Muscle of leg (tissue), 3 donors: ENCODE measurements at regions not wholly inside any gene's neighbourhood (a gene's known extent, or its start where the extent isn't known, plus 50 kb on each side); places are given as distances from the start of the nearest gene placed in this dataset.
A peak's percentile ranks its signal among the peaks of the same experiment; 100 is the strongest.
"Not testable (repeated sequence)": the region's sequence is repeated elsewhere in the genome, so short reads cannot be mapped to it uniquely, and the experiment has no call there.

Experiments used
- DNase-seq: peaks from one replicate; pipeline ENCODE4 v3.0.0; 2013
- H3K27ac ChIP-seq: one replicate; pipeline ENCODE4 v1.5.1; 2013; ENCODE audit warnings: mild to moderate bottlenecking, low read length, control low read depth
- H3K27me3 ChIP-seq: one replicate; pipeline ENCODE4 v1.6.1; 2013; ENCODE audit warnings: low read length; ENCODE audit not compliant: control insufficient read depth, insufficient read depth
- H3K36me3 ChIP-seq: one replicate; pipeline ENCODE4 v1.6.1; 2013; ENCODE audit warnings: low read length; ENCODE audit not compliant: control insufficient read depth, insufficient read depth
- H3K4me1 ChIP-seq: one replicate; pipeline ENCODE4 v1.6.1; 2013; ENCODE audit warnings: low read length; ENCODE audit not compliant: control insufficient read depth, insufficient read depth
- H3K4me3 ChIP-seq: one replicate; pipeline ENCODE4 v1.5.1; 2013; ENCODE audit warnings: low read length, control low read depth
- H3K9me3 ChIP-seq: replicated peaks from 2 replicates; pipeline ENCODE4 v1.6.1; 2013; ENCODE audit warnings: low read depth, low read length; ENCODE audit not compliant: control insufficient read depth
- WGBS: methylation state at CpG from one replicate; pipeline ENCODE4 v1.1.5; 2013; ENCODE audit warnings: missing lambda C conversion rate; ENCODE audit not compliant: insufficient coverage; 5-methylcytosine and 5-hydroxymethylcytosine counted together

DNA sequence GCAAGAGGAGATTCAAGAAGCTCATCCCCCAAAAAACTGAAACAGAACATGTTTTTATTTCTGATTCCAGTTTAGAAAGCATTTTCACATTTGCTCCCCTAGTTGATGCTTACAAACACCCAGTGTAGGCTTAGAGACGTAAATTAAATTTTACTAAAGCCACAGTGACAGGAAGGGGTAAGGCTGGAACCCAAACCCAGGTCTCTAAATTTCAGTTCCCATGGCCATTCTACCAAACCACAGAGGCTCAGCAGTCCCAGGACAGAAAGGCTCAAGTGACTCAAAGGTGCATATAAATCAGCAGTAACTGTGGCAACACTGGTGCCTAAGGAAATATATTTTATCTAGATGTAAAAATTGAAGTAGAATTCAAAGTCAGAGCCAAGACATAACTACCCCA, 128.7 kb downstream of the CEP120 start:
- no peaks in the 10 kb centered on the region for H3K27me3 ChIP-seq
- no peaks in the 10 kb centered on the region for H3K4me1 ChIP-seq
- H3K4me3 ChIP-seq = no peak overlapping the region
- no peak for DNase-seq
- no CpG with 5 or more reads among the region's 1 CpG for WGBS
- H3K27ac ChIP-seq = no peak overlapping the region
- H3K36me3 ChIP-seq = no peaks in the 10 kb centered on the region
- peaks cover under 1% of the 10 kb centered on the region for H3K9me3 ChIP-seq

- Histone ChIP-seq H3K36me3 (no peaks in the 10 kb centered on the region), H3K27me3 (peaks cover 8% of the 10 kb centered on the region), H3K9me3 (no peaks in the 10 kb centered on the region), H3K27ac (no peak overlapping the region), H3K4me1 (no peaks in the 10 kb centered on the region), H3K4me3 (no peak overlapping the region)
- DNase-seq = no peak
Observed at GRCh38 chr5:123289210-123289609, 134.0 kb downstream of the CEP120 start.

DNA sequence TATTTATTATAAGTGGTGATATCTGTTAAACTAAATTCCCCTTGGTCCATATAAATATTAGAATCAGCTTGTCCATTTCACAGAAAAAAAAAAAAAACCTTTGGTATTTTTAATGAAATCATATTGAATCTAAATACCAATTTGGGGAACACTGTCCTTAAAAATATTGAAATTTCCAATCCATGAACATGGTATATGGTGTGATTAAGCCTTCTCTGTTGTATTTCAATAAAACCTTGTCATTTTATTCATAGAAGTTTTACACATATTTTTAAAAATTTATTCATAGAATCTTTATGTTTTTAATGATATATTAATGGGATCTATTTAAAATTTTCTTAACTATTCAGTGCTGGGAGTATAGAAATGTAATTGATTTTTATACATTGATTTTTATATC, 135.3 kb downstream of the CEP120 start:
- H3K4me1 ChIP-seq = no peaks in the 10 kb centered on the region
- peaks cover 10% of the 10 kb centered on the region for H3K27me3 ChIP-seq
- no peak for DNase-seq

DNA sequence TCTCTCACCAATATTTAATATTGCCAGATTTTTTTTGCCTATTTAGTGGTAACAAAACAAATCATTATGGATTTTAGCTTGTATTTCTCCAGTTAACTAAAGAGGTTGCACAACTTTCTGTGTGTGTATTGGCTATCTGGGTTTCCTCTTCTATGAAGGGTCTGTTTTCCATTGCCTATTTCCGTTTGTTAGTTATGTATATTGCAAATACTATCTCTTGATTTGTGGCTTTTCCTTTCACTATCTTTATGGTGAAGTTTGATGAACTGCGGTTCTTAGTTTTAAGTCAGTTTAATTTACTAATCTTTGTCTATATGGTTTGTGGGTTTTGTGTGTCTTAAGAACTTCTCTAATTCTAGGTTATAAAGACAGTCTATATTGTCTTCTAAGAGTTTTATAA, 136.3 kb downstream of the CEP120 start:
- H3K4me1 ChIP-seq = no peaks in the 10 kb centered on the region
- no CpG with 5 or more reads among the region's 2 CpGs for WGBS
- no peaks in the 10 kb centered on the region for H3K36me3 ChIP-seq
- H3K9me3 ChIP-seq = no peaks in the 10 kb centered on the region
- no peak for DNase-seq
- peaks cover 10% of the 10 kb centered on the region for H3K27me3 ChIP-seq
- no peak overlapping the region for H3K27ac ChIP-seq
- H3K4me3 ChIP-seq = no peak overlapping the region

More for the DNA sequence above, 135.3 kb downstream of the CEP120 start:
- Histone ChIP-seq H3K27ac (no peak overlapping the region), H3K4me3 (no peak overlapping the region), H3K9me3 (no peaks in the 10 kb centered on the region), H3K36me3 (no peaks in the 10 kb centered on the region)

DNA sequence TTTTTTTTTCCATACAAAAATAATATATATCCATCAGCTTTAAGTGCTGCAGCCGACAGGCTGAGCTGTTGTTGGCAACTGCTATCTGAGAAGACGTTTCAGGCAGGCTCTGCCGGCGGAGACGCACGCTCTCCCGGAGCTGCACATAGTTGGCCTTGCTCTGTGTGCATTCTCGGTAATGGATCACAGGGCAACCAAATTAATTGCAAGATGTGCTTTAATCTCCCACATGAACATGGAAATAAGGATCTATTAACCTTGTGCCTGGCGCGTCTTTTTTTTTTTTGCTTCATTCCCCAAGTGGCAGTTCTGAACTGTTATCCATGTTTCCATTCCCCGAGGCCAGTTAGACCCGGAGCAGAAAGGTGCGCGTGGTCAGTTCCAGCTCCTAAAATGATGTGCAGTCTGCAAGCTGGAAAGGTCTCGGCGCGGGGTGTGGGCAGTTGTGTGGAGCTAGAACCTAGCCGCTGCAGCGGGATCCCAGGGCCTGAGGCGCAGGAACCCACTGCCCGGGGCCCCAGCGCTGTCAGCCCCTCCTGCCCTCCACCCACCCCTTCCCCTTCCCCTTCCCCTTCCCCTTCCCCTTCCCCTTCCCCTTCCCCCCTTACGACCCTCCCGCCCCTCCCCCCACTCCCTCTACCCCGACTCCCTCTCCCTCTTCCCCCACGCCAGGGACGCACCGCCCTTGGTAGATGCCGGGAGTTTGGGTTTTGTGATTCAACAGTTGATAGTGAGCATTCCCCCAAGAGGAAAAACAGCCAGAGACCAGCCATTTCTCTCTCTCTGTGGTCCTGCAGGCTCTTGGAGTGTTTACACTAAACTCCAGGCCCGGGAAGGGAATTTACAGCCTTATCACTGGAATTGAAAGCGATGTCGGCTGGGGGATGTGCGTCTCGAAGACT, 137.8 kb downstream of the CEP120 start:
- H3K36me3 ChIP-seq = no peaks in the 10 kb centered on the region
- H3K9me3 ChIP-seq = no peaks in the 10 kb centered on the region
- no peaks in the 10 kb centered on the region for H3K4me1 ChIP-seq
- DNase-seq = peak; percentile 71
- H3K4me3 ChIP-seq = peak overlapping the region; percentile 21
- 5% methylated on average over 15 of the region's 34 CpGs for WGBS
- H3K27ac ChIP-seq = no peak overlapping the region
- H3K27me3 ChIP-seq = peaks cover 10% of the 10 kb centered on the region

DNA sequence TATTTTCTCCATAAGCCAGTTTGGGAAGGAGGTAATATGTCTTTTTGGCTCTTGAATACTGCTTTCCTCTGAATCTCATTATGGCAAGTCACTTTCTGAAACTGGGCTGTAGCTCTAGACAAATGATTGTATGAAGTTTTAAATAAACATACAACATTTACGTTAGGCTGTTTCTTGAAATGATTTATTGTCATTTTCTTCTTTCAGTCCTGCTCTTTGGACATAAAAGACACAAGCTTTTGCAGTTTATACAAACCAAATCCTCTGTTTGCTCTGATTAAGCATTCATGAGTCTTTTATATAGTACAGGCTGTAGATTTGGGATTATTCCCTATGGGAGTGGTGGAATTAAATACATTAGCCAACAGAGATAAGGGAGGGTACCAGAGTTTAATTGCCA, 139.7 kb downstream of the CEP120 start:
- no peaks in the 10 kb centered on the region for H3K4me1 ChIP-seq
- no CpG with 5 or more reads among the region's 1 CpG for WGBS
- H3K27ac ChIP-seq = no peak overlapping the region
- H3K27me3 ChIP-seq = peaks cover 10% of the 10 kb centered on the region
- no peak overlapping the region for H3K4me3 ChIP-seq
- H3K36me3 ChIP-seq = no peaks in the 10 kb centered on the region
- H3K9me3 ChIP-seq = no peaks in the 10 kb centered on the region
- DNase-seq = peak; percentile 17

DNA sequence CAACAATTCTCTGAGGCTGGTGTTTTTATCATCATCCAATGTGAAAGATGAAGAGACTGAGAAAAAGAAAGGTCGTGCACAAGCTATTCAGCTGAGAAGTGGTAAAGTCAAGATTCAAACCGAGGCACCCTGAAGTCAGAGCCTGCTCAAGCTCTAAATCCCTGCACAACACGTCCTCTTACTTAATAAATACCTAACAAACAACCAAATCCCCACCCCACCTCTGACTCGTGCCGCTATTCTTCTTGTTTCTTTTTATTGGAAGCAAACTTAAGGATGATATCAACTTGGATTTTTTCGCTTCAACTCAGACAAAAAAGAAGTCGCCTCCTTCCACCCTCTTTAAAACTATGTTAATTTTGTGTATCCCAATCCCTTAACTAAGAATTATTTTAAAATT, 140.2 kb downstream of the CEP120 start:
- peak; percentile 32 for DNase-seq
- H3K27ac ChIP-seq = no peak overlapping the region
- WGBS = 46% methylated on average over 2 of the region's 7 CpGs
- no peaks in the 10 kb centered on the region for H3K36me3 ChIP-seq
- H3K4me3 ChIP-seq = no peak overlapping the region
- H3K9me3 ChIP-seq = no peaks in the 10 kb centered on the region
- H3K27me3 ChIP-seq = peaks cover 10% of the 10 kb centered on the region
- H3K4me1 ChIP-seq = no peaks in the 10 kb centered on the region

DNA sequence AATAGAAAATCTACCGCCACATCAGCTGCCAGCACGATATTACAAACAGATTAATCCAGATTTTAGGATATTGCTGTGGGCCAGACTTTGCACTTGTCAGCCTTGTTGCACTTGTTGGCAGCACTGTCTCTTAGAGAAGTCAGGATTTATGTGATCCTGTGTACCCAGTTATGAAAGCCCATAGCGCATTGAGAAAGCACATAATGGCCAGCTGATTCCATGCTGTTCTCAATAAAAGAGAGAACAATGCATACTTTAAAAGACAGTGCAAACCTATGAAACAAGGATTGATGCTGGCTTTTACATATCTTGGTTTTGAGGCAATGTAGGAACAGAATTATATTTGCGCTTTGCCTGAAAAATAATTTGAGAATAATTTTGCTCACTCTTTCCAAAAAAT, 140.8 kb downstream of the CEP120 start:
- Histone ChIP-seq H3K27me3 (peaks cover 10% of the 10 kb centered on the region), H3K9me3 (no peaks in the 10 kb centered on the region), H3K4me3 (no peak overlapping the region), H3K27ac (no peak overlapping the region), H3K4me1 (no peaks in the 10 kb centered on the region), H3K36me3 (no peaks in the 10 kb centered on the region)
- DNase-seq = no peak
- 100% methylated on average over 2 of the region's 4 CpGs for WGBS

GRCh38 chr5:123280854-123281253, 142.3 kb downstream of the CEP120 start:
- DNase-seq, H3K4me1 ChIP-seq, H3K27ac ChIP-seq, H3K4me3 ChIP-seq, H3K9me3 ChIP-seq, H3K36me3 ChIP-seq: not testable (repeated sequence)
- H3K27me3 ChIP-seq = peaks cover 10% of the 10 kb centered on the region
- no CpG with 5 or more reads among the region's 2 CpGs for WGBS

DNA sequence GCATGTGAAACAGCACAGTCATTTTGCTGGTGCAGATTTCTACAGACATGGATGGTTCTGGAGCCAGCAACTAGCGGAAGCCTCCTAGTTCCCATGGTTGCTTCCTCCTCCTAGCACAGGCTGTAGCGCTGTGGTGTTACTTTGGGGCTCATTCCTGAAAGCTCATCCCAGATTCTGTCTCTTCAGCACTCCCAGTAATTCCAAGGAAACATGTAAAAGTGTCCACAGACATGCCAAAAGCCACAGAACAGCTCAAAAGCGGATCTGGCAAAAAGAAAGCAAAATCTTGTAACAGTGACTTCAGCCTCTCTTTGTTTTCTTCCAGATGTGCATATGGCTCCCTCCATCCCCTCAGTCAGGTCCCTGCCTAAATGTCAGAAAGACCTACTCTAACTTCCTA, 144.1 kb downstream of the CEP120 start:
- peak; percentile 74 for DNase-seq

GRCh38 chr5:123278284-123278683, 144.9 kb downstream of the CEP120 start:
- H3K36me3 ChIP-seq = no peaks in the 10 kb centered on the region
- no peaks in the 10 kb centered on the region for H3K9me3 ChIP-seq
- no peaks in the 10 kb centered on the region for H3K27me3 ChIP-seq
- H3K27ac ChIP-seq = no peak overlapping the region
- WGBS = 100% methylated on average over 2 of the region's 5 CpGs
- DNase-seq = no peak
- no peak overlapping the region for H3K4me3 ChIP-seq
- no peaks in the 10 kb centered on the region for H3K4me1 ChIP-seq

More for the DNA sequence above, 144.1 kb downstream of the CEP120 start:
- H3K4me1 ChIP-seq = no peaks in the 10 kb centered on the region
- no peak overlapping the region for H3K27ac ChIP-seq
- 49% methylated on average over 3 of the region's 3 CpGs for whole genome bisulfite sequencing
- no peaks in the 10 kb centered on the region for H3K9me3 ChIP-seq
- no peaks in the 10 kb centered on the region for H3K36me3 ChIP-seq
- no peak overlapping the region for H3K4me3 ChIP-seq
- peaks cover 3% of the 10 kb centered on the region for H3K27me3 ChIP-seq
